NCI-H1417 (cell line): ENCODE measurements at regions not wholly inside any gene's neighbourhood (a gene's known extent, or its start where the extent isn't known, plus 50 kb on each side); places are given as distances from the start of the nearest gene placed in this dataset.
"Not testable (repeated sequence)": the region's sequence is repeated elsewhere in the genome, so short reads cannot be mapped to it uniquely, and the experiment has no call there.

Experiments used
- DNase-seq, 3 experiments: peaks; one replicate each; lab custom pipeline; 2025; lab: John Stamatoyannopoulos, UW

DNA sequence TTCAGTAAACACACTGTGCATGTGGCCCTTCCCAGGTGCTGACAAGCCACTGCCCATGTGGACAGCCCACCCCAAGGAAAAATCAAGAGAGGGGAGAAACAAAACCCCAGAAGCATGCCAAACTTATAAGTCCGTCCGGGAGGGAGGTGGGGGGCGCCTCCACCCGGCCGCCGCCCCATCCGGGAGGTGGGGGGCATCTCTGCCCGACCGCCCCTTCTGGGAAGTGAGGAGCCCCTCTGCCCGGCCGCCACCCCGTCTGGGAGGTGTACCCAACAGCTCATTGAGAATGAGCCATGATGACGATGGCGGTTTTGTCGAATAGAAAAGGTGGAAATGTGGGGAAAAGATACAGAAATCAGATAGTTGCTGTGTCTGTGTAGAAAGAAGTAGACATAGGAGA is 53.8 kb upstream of the C2CD4B start:
- DNase-seq, result no peak

DNA sequence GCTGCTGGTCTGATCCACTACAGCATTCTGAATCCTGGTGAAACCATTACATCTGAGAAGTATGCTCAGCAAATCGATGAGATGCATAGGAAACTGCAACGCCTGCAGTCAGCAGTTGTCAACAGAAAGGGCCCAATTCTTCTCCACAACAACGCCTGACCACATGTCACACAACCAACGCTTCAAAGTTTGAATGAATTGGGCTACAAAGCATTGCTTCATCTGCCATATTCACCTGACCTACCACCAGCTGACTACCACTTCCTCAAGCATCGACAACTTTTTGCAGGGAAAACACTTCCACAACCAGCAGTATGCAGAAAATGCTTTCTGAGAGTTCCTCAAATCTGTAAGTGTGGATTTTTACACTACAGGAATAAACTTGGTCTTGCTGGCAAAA is 54.7 kb upstream of the C2CD4B start:
- DNase-seq, result no peak

DNA sequence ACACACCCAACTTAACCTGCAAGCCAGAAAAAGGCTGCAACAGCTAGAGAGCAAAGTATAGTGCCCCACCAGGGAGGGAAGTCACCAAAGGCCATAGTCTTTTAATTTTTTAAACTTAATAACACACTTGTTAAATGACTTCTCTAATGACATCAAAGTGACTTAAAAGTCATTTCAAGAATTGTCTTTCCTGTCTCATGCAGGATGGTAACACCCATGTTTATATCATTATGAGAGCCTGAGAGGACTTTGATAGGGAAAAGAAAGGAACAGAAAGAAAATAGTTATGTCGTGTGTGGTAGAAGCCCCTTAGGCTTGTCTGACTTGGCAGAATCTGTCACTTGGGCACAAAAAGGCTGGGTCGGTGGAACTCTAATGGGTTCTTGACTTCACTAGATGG is 57.9 kb upstream of the C2CD4B start:
- no peak for DNase-seq

DNA sequence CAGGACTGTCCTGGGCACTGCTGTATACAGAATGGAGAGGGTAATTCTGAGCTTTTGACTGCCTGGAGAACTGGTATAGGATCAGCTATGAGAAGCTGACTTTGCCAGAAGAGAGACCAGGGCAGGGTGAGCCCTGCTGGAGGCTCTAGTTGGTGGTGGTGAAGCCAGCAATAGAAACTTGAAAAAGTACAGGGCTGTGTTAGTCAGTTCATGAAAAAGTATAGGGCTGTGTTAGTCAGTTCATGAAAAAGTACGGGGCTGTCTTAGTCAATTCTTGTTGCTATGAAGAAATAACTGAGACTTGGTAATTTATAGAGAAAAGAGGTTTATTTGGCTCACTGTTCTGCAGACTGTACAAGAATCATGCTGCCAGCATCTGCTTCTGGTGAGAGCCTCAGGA is 63.5 kb upstream of the C2CD4B start:
- DNase-seq, result no peak

DNA sequence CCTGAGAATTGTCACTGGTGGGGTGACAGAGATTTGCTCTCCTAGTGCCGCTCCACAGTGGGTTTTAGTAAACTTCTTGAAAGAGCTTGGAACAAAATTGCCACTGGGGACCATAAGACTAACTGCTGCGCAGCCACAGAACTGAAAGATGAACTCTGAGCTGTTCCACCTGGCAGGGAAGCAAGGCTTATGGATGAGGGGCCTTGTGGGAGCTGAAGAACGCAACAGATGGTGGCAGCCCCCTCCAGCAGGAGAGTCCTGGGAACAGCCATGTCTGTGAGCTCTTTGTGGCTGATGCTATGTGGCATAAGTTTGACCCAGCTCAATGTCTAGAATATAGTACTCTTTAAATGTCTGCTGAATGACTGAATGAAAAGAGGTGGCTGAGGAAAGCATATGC is 66.8 kb upstream of the C2CD4B start:
- DNase-seq, result no peak

DNA sequence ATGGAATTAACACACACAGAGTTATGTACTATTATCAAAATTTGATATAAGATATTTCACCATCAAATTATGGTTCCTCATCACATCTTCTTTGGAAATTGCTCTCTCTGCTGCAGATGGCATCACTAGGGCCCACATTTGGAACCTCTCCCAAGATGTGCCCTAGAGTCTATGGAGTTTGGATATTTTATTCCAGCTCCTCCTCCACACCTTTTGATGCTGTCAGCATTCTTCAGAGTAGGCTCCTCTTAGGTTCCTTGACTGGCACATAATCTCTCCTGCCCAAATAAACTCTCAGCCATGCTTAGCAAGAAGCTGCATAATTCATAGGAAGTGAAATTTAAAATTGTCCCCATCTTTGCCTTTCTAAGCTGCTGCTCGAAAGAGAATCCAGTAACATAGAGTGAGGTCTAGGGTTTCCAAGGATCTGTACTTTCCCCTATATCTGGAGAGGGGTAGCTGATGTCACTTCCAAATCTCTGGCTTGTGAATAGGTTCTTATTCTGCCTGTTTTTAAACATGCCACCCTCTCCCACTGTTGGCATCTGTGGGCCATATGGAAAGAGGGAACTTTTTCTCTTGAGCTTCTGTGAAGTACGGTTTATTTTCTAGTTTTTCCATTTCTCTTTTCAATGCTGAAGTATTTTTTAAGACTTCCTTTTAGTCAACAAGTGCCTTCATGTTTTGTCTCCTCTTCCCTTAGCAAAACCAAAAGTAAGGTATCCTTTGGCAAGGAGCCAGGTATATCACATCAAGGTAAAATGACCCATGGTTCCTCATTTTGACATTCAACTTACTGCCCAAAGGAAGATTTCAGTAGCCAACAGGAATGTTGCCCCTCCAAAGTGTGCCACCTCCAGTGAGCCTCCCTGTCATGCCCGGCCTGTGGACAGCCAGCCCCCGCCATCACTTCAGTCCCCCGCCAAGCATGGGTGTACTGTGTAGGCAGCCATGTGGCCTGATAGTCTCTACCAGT is 75.3 kb upstream of the C2CD4B start:
- no peak for DNase-seq

DNA sequence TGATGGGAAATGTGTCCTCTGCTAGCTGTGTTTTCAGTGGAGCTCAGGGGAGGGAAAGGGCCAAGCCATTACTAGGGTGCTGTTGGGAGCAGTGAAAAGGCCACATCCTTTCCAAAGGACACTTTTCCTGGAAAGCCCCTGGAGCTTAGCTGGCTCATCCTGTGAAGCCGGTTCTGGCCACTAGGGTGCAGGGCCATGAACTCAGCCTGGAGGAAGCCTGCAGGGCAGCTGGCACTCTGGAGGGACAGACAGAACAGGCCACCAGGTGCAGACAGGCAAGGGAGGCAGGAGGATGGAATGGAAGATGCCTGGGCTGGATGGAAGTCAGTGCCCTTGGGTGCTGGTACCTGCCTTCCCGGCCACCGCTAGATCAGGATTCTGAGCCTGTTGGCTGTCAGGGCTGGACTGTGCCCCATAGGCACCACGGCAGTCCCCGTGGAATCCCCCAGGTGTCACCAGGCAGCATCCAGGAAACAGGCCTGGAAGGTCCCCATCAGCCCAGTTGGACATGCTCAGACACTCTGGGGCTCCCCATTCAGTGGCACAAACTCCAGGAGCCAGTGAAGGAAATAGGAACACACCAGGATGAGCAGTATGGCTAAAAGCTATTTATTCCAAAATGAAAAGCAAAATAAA is 76.2 kb upstream of the C2CD4B start:
- DNase-seq, result no peak

DNA sequence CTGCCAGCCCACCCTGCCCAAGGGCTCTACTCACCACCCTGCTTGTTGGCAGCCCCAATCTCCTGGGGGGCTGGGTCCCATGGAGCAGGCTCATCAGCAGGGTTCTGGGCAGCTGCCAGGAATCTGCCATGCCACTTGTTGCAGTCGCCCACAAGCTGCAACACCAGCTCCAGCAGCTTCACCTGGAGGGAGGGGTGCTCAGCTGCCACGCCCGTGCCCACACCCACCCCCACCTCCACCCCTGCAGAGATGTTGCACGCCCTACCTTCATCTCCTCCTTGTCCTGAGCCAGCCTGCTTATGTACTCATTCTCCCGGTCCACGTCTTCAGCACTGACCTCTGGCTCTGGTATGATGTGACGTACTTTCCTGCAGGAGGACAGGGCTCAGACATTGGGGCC is 77.9 kb upstream of the C2CD4B start:
- DNase-seq, result no peak

DNA sequence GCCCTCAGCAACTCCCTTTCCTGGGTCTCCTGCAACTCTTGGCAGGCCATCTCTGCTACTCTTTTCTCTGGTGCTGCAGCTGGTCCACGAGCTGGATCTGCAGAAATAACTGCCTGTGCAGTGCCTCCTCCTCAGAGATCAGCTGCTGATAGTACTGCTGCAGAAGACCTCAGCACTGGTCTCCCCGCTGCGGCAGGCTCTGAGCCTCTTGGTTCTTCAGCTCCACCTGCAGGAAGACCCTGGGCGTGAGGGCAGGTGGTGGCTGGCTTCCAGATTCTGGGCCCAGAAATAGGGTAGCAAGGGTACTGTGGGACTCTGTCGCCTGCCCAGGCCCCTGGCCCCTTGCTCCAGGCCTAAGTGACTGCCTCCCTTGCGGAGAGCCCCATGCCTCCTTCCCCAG is 79.7 kb upstream of the C2CD4B start:
- no peak for DNase-seq

DNA sequence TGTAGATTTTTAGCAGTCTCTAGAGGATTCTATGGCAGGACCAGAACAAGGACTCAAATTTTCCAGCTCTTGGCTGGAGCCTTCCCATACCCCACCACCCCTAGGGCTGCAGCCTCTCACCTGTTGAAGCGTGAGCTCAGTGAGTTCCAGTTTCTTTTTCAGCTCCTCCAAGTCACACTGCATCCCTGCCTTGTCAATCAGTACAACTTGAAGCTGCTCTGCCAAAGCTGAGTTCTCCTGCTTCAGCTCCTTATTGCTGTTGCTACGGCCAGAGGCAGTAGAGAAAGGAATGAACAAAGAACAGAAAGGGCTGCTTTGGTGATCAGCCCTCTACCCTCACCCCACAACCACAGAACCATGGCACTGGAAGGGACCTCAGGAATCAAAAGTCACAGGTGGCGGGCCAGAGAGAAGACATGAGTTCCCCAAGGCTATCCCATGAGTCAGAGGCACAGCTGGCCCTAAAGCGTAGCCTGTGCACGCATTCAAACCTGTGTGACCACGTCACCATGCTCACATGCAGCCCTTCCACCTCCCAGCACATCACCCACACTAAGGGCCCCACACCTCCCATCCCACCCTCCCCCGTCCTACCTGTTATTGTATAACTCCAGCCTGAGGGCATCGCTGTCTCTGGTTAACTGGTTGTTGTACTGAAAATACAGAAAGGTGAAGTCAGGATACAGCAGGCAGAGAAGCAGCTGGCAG is 83.3 kb upstream of the C2CD4B start:
- DNase-seq, result peak in 1 of 3 experiments; percentile 42

DNA sequence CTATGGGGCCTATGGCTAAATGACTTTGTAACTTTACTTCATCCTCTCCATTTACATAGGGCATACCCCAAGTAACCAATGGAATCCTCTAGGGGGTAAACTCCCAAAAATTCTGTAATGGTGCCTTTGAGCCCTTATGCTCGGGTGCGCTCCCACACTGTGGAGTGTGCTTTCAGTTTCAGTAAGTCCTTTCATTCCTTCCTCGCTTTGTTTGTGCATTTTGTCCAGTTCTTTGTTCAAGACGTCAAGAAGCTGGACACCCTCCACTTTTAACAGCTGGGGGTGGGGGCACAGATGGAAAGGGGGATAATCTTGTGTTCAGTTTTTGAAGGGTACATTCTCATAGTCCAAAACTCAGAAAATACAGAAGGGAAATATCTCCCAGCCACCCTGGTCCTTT is 84.4 kb upstream of the C2CD4B start:
- no peak for DNase-seq

DNA sequence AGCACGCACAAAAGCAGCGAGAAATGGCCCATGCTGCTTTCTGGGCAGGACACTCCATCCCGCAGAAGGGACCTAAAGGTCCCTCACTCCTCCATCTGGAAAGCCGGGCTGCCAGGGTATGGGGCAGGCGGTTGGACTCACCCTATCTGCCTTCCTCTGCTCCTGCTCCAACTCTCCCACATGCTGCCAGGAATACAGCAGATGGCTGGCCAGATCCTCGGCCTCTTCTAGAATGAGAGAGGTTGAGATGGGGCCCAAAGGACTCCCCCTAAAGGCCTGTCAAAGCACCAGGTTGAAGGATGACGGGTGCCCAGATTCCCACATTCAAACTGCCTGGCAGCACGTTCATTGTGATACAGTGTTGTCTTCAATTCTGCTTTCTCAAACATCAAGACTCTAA is 85.1 kb upstream of the C2CD4B start:
- no peak for DNase-seq

DNA sequence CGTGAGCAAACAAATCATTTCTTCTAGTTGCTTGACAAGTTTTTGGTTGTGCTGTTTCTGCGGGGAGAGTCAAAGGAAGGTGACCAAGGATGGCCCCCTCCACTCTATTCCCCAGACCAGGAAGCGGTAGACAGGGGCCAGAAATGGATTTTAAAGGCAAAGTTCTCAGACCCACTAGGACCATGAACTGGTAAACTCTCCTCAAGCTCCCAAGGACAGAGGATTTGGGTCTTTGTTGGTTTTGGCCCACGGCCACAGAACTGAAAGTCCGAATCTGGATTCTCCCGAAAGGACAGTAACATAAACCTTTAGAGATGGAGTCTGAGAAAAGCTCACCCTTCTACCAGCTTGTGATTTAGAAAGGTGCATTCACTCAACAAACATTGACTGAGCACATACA is 85.9 kb upstream of the C2CD4B start:
- no peak for DNase-seq

DNA sequence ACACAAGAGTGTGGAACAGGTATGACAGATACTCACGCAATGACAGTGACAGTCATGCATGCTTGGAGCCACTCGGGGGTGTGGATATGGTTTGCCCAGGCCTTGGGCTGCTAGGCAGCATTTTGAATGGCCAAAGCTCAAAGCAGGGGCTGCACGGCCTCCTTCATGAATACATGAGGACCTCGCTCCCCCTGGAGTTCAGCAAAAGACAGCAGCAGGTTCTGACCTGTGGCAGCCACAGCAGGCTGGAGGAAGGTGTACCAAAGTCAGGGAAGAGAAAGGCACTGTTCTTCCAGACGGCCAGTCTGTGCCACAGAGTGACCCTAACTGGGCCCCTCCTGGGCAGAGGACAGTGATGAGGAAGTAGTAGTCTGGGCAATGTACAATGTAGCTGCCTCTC is 88.2 kb upstream of the C2CD4B start:
- no peak for DNase-seq

DNA sequence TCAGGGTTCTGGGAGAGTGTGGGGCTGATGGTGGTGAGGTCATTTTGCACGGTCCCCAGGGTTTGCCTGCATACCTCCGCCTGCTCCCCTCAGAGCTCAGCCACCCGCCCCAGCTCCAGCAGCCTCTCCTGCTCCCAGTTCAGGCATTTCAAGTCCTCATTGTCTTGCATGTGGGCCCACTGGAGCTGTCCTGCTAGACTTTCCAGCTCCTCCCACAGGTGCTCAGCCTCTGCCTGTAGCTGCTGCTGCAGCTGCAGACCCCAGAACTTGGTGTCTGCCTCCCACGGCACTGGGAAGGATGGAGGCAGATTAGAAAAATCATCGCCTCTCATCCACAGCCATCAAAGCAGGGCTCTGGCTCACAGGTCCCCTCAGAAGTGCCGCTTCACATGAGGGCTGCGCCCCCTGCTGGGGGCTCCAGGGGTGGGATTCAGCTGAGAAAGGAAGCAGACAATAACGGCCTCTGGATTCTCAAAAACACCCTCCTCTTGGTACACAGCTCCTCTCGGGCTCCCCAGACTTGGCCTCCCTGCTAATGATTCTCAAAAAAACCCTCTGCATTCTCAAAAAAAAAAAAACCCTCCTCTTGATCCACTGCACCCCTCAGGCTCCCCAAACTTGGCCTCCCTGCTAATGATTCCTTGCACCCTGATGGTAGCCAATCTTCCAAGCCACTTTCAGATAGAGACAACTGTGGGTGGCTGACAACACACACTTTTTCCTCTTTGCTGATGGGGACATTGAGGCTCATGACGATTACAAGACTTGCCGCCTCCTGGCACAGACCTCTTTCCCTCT is 89.3 kb upstream of the C2CD4B start:
- peak; percentile 7 to 59 (median 16) for DNase-seq

DNA sequence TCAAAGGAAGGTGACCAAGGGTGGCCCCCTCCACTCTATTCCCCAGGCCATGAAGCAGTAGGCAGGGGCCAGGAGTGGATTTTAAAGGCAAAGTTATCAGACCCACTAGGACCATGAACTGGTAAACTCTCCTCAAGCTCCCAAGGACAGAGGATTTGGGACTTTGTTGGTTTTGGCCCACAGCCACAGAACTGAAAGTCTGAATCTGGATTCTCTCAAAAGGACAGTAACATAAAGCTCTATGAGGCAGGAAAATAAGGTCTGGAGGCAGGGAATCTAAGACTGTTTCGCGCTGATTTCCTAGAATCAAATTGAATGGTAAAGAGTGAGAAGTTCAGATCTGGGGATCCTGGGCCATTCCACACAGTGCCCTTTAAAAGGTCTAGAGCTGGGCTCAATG is 91.3 kb upstream of the C2CD4B start:
- not testable (repeated sequence) for DNase-seq

DNA sequence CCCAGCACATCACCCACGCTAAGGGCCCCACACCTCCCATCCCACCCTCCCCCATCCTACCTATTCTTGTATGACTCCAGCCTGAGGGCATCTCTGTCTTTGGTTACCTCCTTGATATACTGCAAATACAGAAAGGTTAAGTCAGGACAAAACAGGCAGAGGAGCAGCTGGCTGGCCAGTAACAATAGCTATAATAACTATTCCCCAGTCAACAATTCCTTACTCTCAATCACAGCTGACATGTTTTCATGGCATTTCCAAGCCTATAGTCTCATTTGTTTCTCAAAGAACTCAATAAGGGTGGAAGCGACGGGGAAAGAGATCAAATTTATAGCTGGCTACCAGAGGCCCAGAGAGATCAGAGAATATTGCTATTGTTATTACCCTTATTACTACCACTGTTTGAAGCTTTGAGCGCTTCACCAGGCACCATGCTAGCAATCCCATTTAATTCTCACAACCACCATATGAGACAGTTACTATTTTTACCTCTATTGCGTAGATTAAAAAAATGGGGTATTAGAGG is 93.0 kb upstream of the C2CD4B start:
- peak in 2 of 3 experiments; percentile 15 to 75 for DNase-seq

DNA sequence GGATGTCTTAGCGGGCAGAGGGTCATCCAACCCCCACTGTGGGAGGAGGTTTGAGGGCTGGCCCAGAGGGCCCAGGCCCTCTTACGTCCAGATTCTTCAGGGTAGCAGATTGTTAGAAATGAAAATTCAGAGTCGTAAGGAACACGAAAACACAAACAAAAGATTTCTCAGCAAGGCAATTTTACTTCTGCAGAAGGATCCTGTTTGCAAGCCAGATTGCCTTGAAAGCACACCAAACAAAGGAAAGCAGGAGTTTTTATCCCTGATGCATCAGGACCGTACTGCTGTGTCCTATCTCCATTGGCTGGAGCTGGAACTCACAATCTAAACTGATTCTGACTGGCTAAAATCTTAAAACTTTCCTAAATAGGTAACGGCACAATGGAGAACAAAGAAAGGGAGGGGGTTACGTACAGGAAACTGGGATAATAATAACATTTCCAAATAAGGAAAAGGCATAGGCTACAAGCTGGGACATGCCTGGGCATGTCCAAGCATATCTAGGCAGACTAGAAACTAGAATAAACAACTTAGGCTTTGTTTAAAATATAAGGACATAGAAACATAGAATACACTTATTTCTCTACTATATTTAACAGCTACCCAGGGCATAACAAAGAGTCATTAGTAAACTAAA is 97.3 kb upstream of the C2CD4B start:
- DNase-seq, result no peak

DNA sequence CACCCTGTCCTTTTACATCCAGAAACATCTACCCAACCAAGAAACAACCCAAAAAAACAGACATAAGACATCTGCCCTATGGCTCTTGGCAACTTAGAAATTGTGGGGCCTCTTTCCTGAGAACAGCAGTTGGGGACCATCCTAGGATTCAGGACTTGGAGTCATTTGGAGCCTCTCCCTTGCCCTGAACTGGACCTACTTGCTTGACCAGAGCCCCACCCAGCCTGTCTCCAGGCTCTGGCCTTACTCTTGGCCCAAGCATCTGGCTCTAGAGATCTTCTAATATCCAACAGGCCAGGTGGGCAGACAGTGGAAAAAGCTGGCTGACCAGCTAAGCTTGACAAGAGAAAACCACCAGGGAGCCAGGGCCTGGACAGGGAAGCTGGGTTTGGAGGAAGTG is 99.1 kb upstream of the C2CD4B start:
- no peak for DNase-seq

DNA sequence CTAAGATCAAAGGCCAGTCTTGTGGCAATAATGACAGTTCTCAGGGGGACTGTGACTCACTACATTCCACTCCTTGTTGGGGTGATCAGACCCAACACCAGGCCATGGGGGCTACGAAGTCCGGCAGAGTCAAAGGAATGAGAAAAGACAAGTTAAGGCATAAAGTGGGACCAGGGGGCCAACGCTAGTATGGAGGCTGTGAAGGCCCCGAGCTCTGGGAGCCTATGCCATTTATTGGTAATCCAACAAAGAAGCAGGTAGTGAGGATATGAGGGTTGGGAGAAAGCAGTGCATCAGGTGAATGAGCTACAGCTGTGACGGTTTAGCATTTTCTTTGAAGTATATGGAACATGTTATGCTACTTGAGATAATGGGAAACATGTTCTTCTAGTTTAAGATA is 104.4 kb upstream of the C2CD4B start:
- DNase-seq, result no peak

DNA sequence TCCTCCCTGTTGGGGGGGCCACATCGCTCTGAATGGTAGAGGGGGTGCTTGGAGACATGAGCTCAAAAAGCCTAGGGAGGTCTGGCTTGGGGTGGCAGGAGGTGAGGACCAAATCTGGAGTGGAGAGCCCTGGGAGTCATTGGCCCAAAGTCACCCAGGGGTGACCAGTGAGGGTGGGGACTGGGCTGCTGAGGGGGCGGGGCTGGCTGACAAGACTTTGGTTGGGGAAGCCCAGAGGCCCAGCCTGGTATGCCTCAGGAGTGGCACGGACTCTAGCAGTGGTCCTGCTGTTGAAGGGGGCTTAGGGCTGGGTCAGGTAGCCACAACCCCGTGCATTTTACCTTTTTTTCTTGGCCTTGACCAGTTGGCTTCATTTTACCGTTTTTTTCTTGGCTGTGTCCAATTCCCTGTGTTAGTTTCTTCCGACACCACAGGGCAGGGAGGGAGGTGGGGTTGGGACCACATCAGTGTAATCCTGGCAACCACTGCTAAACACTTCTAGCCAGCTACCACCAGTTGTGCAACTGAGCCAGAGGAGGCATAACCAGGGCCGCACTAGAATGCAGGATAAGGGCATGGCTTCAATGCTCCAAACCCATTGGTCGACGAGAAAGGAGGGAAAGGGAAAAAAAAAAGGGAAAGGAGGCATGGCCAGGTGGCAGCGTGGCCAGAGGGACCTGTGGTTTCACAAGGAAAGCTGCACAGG is 105.3 kb upstream of the C2CD4B start:
- DNase-seq, result no peak
